Osteocyte (in vitro differentiated cells): ENCODE measurements at regions not wholly inside any gene's neighbourhood (a gene's known extent, or its start where the extent isn't known, plus 50 kb on each side); places are given as distances from the start of the nearest gene placed in this dataset.

ENCODE experiments used
- DNase-seq: peaks from one replicate; pipeline ENCODE4 v3.0.0; 2021; ENCODE audit warnings: mixed read lengths; ENCODE audit not compliant: unreplicated experiment; ENCODE audit errors: extremely low spot score
- H3K27ac Mint-ChIP-seq: one replicate; pipeline ENCODE4 v1.8.0; 2021; ENCODE audit warnings: mild to moderate bottlenecking, mixed read lengths; ENCODE audit not compliant: unreplicated experiment
- H3K27me3 Mint-ChIP-seq: one replicate; pipeline ENCODE4 v1.8.0; 2021; ENCODE audit warnings: mixed read lengths; ENCODE audit not compliant: unreplicated experiment
- H3K36me3 Mint-ChIP-seq: one replicate; pipeline ENCODE4 v1.8.0; 2021; ENCODE audit warnings: mixed read lengths; ENCODE audit not compliant: unreplicated experiment
- H3K4me1 Mint-ChIP-seq: one replicate; pipeline ENCODE4 v1.8.0; 2021; ENCODE audit warnings: mixed read lengths; ENCODE audit not compliant: unreplicated experiment
- H3K4me3 Mint-ChIP-seq: one replicate; pipeline ENCODE4 v1.8.0; 2021; ENCODE audit warnings: mild to moderate bottlenecking, moderate library complexity, mixed read lengths; ENCODE audit not compliant: unreplicated experiment
- H3K9me3 Mint-ChIP-seq: one replicate; pipeline ENCODE4 v1.8.0; 2021; ENCODE audit warnings: mixed read lengths; ENCODE audit not compliant: unreplicated experiment
- CTCF ChIP-seq: fragments of 200-600 bp; sonication (generic); IDR thresholded peaks from 2 replicates; pipeline ENCODE4 v1.5.0; 2021; ENCODE audit warnings: antibody characterized with exemption, mild to moderate bottlenecking, moderate library complexity

GRCh38 chr1:187876775-187877174, 1048.0 kb downstream of the PLA2G4A start:
- peaks cover 1% of the 10 kb centered on the region for H3K4me1 Mint-ChIP-seq
- no peak overlapping the region for H3K4me3 Mint-ChIP-seq
- no peak for DNase-seq
- H3K36me3 Mint-ChIP-seq: no peaks in the 10 kb centered on the region
- no peaks in the 10 kb centered on the region for H3K27me3 Mint-ChIP-seq
- H3K27ac Mint-ChIP-seq: no peak overlapping the region
- H3K9me3 Mint-ChIP-seq: peaks cover 5% of the 10 kb centered on the region
- TF ChIP-seq CTCF: no peak

- Mint-ChIP-seq H3K4me1 (no peaks in the 10 kb centered on the region), H3K27me3 (no peaks in the 10 kb centered on the region), H3K4me3 (no peak overlapping the region), H3K27ac (no peak overlapping the region), H3K9me3 (peaks cover 5% of the 10 kb centered on the region), H3K36me3 (no peaks in the 10 kb centered on the region)
- no peak for DNase-seq
- no peak for TF ChIP-seq CTCF
Measured at GRCh38 chr1:187877220-187877619, 1048.5 kb downstream of the PLA2G4A start.

GRCh38 chr1:187878883-187879282, 1050.1 kb downstream of the PLA2G4A start:
- TF ChIP-seq CTCF: no peak
- Mint-ChIP-seq H3K9me3 (peaks cover 5% of the 10 kb centered on the region), H3K4me1 (no peaks in the 10 kb centered on the region), H3K36me3 (no peaks in the 10 kb centered on the region), H3K4me3 (no peak overlapping the region), H3K27me3 (no peaks in the 10 kb centered on the region), H3K27ac (no peak overlapping the region)
- no peak for DNase-seq

- no peak for DNase-seq
- Mint-ChIP-seq H3K36me3 (no peaks in the 10 kb centered on the region), H3K4me3 (no peak overlapping the region), H3K27me3 (no peaks in the 10 kb centered on the region), H3K4me1 (no peaks in the 10 kb centered on the region), H3K27ac (no peak overlapping the region), H3K9me3 (peaks cover 3% of the 10 kb centered on the region)
- no peak for TF ChIP-seq CTCF
Measured at GRCh38 chr1:187883356-187883755, 1054.6 kb downstream of the PLA2G4A start.

- no peak overlapping the region for H3K4me3 Mint-ChIP-seq
Measured at GRCh38 chr1:187891993-187892682, 1063.4 kb downstream of the PLA2G4A start.

More at GRCh38 chr1:187891993-187892682, 1063.4 kb downstream of the PLA2G4A start:
- H3K27ac Mint-ChIP-seq: no peak overlapping the region
- no peaks in the 10 kb centered on the region for H3K27me3 Mint-ChIP-seq
- no peaks in the 10 kb centered on the region for H3K36me3 Mint-ChIP-seq
- DNase-seq: no peak
- TF ChIP-seq CTCF: no peak
- H3K9me3 Mint-ChIP-seq: peaks cover 8% of the 10 kb centered on the region
- H3K4me1 Mint-ChIP-seq: peaks cover 3% of the 10 kb centered on the region
